SU-DHL-6 (cell line): ENCODE measurements at regions not wholly inside any gene's neighbourhood (a gene's known extent, or its start where the extent isn't known, plus 50 kb on each side); places are given as distances from the start of the nearest gene placed in this dataset.

Experiments
- H2AFZ ChIP-seq: fragments of 200-600 bp; sonication (generic); 2 replicates; pipeline ENCODE4 v1.6.1; 2014; ENCODE audit warnings: low read depth, mild to moderate bottlenecking, moderate library complexity, mixed read lengths, antibody characterized with exemption, low read length; ENCODE audit not compliant: severe bottlenecking
- H3F3A ChIP-seq: fragments of 200-600 bp; shearing (Covaris generic); 2 replicates; pipeline ENCODE4 v1.6.0; 2016; ENCODE audit warnings: antibody characterized with exemption, mild to moderate bottlenecking; ENCODE audit not compliant: insufficient read depth
- H3K27ac ChIP-seq: fragments of 200-600 bp; sonication (generic); 2 replicates; pipeline ENCODE4 v1.5.1; 2016; ENCODE audit warnings: low read depth, mild to moderate bottlenecking, low read length, moderate library complexity, mixed read lengths
- H3K27me3 ChIP-seq: fragments of 200-600 bp; sonication (generic), shearing (Covaris generic); 2 replicates; pipeline ENCODE4 v1.6.0; 2014; ENCODE audit warnings: mild to moderate bottlenecking, low read length
- H3K36me3 ChIP-seq: fragments of 200-600 bp; sonication (generic); 2 replicates; pipeline ENCODE4 v1.6.1; 2014; ENCODE audit warnings: mild to moderate bottlenecking, low read length, mixed read lengths
- H3K4me2 ChIP-seq: fragments of 300-600, 200-600 bp; shearing (Covaris generic), sonication (generic); 2 replicates; pipeline ENCODE4 v1.6.0; 2014; ENCODE audit warnings: low read length, low read depth, mild to moderate bottlenecking; ENCODE audit not compliant: poor library complexity, severe bottlenecking
- H3K4me3 ChIP-seq: fragments of 200-600 bp; sonication (generic); 2 replicates; pipeline ENCODE4 v1.5.1; 2014; ENCODE audit warnings: antibody characterized with exemption, low read length, mild to moderate bottlenecking, mixed read lengths; ENCODE audit not compliant: insufficient read depth, poor library complexity, severe bottlenecking
- H3K79me2 ChIP-seq: fragments of 200-600 bp; sonication (generic); 2 replicates; pipeline ENCODE4 v1.6.1; 2014; ENCODE audit warnings: mild to moderate bottlenecking, low read length, moderate library complexity; ENCODE audit not compliant: insufficient read depth
- H3K9ac ChIP-seq: fragments of 200-600 bp; sonication (generic); 2 replicates; pipeline ENCODE4 v1.7.0; 2014; ENCODE audit warnings: mild to moderate bottlenecking, low read length
- H3K9me2 ChIP-seq: fragments of 200-600 bp; sonication (generic); replicated peaks from 2 replicates; pipeline ENCODE4 v1.6.1; 2014; ENCODE audit warnings: low read length; ENCODE audit not compliant: insufficient read depth
- H3K9me3 ChIP-seq: fragments of 200-600 bp; sonication (generic); 2 replicates; pipeline ENCODE4 v1.6.1; 2014; ENCODE audit warnings: low read length, mixed read lengths; ENCODE audit not compliant: insufficient read depth
- H4K20me1 ChIP-seq: fragments of 200-600 bp; sonication (generic); 2 replicates; pipeline ENCODE4 v1.6.1; 2014; ENCODE audit warnings: low read depth, mild to moderate bottlenecking, antibody characterized with exemption, low read length, moderate library complexity, mixed read lengths
- CTCF ChIP-seq: fragments of 200-600 bp; sonication (generic); IDR thresholded peaks from one replicate; pipeline ENCODE4 v1.5.1; 2017; ENCODE audit warnings: antibody characterized with exemption, mild to moderate bottlenecking, low read length, moderate library complexity; ENCODE audit not compliant: insufficient read depth, poor library complexity, severe bottlenecking
- EZH2phosphoT487 ChIP-seq: fragments of 200-600 bp; sonication (generic), shearing (Covaris generic); conservative IDR thresholded peaks from 2 replicates; pipeline ENCODE4 v1.6.1; 2018; ENCODE audit warnings: mild to moderate bottlenecking, antibody characterized with exemption, low read length, moderate library complexity, mixed read lengths

- Histone ChIP-seq H3K27me3 (no peaks in the 10 kb centered on the region), H3K9me2 (no peaks in the 10 kb centered on the region), H3K9me3 (no peaks in the 10 kb centered on the region), H4K20me1 (no peaks in the 10 kb centered on the region), H3K79me2 (no peaks in the 10 kb centered on the region), H3F3A (no peaks in the 10 kb centered on the region), H3K4me3 (no peak overlapping the region), H3K9ac (no peak overlapping the region), H3K4me2 (no peak overlapping the region), H2AFZ (no peak overlapping the region), H3K27ac (no peak overlapping the region), H3K36me3 (no peaks in the 10 kb centered on the region)
- TF ChIP-seq EZH2phosphoT487, result no peak
These were observed 687.9 kb upstream of the RGMB start for GRCh38 chr5:98085593-98085992.

GRCh38 chr5:98095072-98095471 is 678.4 kb upstream of the RGMB start:
- Histone ChIP-seq H3K9ac (no peak overlapping the region), H3K27me3 (no peaks in the 10 kb centered on the region), H3K36me3 (no peaks in the 10 kb centered on the region), H3K9me3 (no peaks in the 10 kb centered on the region), H2AFZ (no peak overlapping the region), H3K27ac (no peak overlapping the region), H4K20me1 (no peaks in the 10 kb centered on the region), H3K79me2 (no peaks in the 10 kb centered on the region), H3F3A (no peaks in the 10 kb centered on the region), H3K4me3 (no peak overlapping the region), H3K4me2 (no peak overlapping the region), H3K9me2 (no peaks in the 10 kb centered on the region)
- TF ChIP-seq CTCF (no peak), EZH2phosphoT487 (no peak)

GRCh38 chr5:98096155-98096554 is 677.3 kb upstream of the RGMB start:
- Histone ChIP-seq H2AFZ (no peak overlapping the region), H3K27me3 (no peaks in the 10 kb centered on the region), H3K9me2 (no peaks in the 10 kb centered on the region), H3K4me2 (no peak overlapping the region), H4K20me1 (no peaks in the 10 kb centered on the region), H3K9me3 (no peaks in the 10 kb centered on the region), H3K4me3 (no peak overlapping the region), H3K27ac (no peak overlapping the region), H3K79me2 (no peaks in the 10 kb centered on the region), H3K9ac (no peak overlapping the region), H3F3A (no peaks in the 10 kb centered on the region), H3K36me3 (no peaks in the 10 kb centered on the region)
- TF ChIP-seq CTCF (no peak), EZH2phosphoT487 (no peak)

GRCh38 chr5:98099448-98100105 is 673.9 kb upstream of the RGMB start:
- Histone ChIP-seq H3K36me3 (no peaks in the 10 kb centered on the region), H4K20me1 (no peaks in the 10 kb centered on the region), H3K4me3 (no peak overlapping the region), H3K27me3 (no peaks in the 10 kb centered on the region), H3K9me2 (no peaks in the 10 kb centered on the region), H3K79me2 (no peaks in the 10 kb centered on the region), H3K9me3 (no peaks in the 10 kb centered on the region), H2AFZ (no peak overlapping the region), H3K4me2 (no peak overlapping the region), H3K9ac (no peak overlapping the region), H3K27ac (no peak overlapping the region), H3F3A (no peaks in the 10 kb centered on the region)
- TF ChIP-seq CTCF (no peak), EZH2phosphoT487 (no peak)
